Panc1 (cell line): ENCODE measurements at regions not wholly inside any gene's neighbourhood (a gene's known extent, or its start where the extent isn't known, plus 50 kb on each side); places are given as distances from the start of the nearest gene placed in this dataset.

ENCODE experiments used
- ATAC-seq: fragments of 200-7000 bp; cut with Tn5 transposase; 2 replicates; pipeline ENCODE4 v1.9.1; 2020; ENCODE audit warnings: mild to moderate bottlenecking, moderate library complexity
- BruUV-seq: library from RNA; stranded (reverse); fragments of 400-500 nt; replicated peaks from 2 replicates; lab custom pipeline; 2021; lab: Mats Ljungman, UMichigan
- CTCF ChIA-PET: fragments of 300-600 bp; sonication (Branson Sonifier 250); formaldehyde crosslinking; loops from one replicate; lab custom pipeline; 2022; ENCODE audit warnings: antibody characterized with exemption; lab: Charles Lee
- POLR2A ChIA-PET: fragments of 300-600 bp; sonication (Branson Sonifier 250); formaldehyde crosslinking; loops from one replicate; lab custom pipeline; 2022; ENCODE audit warnings: antibody characterized with exemption; lab: Charles Lee
- DNase-seq: peaks from one replicate; pipeline ENCODE4 v3.0.0-alpha.2; 2010; ENCODE audit warnings: low read depth, low spot score
- H3K27ac ChIP-seq: 2 replicates; pipeline ENCODE4 v1.5.1; 2011; ENCODE audit warnings: mild to moderate bottlenecking, low read length, inconsistent platforms
- H3K27me3 ChIP-seq: fragments of 200-500 bp; sonication (Bioruptor generic); 2 replicates; pipeline ENCODE4 v1.6.0; 2014; ENCODE audit warnings: low read length, inconsistent platforms; ENCODE audit not compliant: control insufficient read depth, insufficient read depth
- H3K36me3 ChIP-seq: fragments of 200-500 bp; sonication (Bioruptor generic); 2 replicates; pipeline ENCODE4 v1.5.1; 2014; ENCODE audit warnings: inconsistent platforms, mild to moderate bottlenecking, low read length, moderate library complexity; ENCODE audit not compliant: control insufficient read depth, insufficient read depth
- H3K4me1 ChIP-seq: 2 replicates; pipeline ENCODE4 v1.5.1; 2011; ENCODE audit warnings: inconsistent platforms, mild to moderate bottlenecking, low read length, moderate library complexity; ENCODE audit not compliant: control insufficient read depth, insufficient read depth
- H3K4me3 ChIP-seq, 2 experiments: 2 replicates each; pipeline ENCODE4 v1.5.1; 2011 to 2012; ENCODE audit warnings: low read depth in 2 of 2, low read length in 2 of 2, mild to moderate bottlenecking in 2 of 2, inconsistent platforms in 1 of 2, moderate library complexity in 1 of 2
- H3K9me3 ChIP-seq: fragments of 200-500 bp; sonication (Bioruptor generic); 2 replicates; pipeline ENCODE4 v1.5.1; 2014; ENCODE audit warnings: low read depth, mild to moderate bottlenecking, inconsistent platforms, low read length, moderate library complexity; ENCODE audit not compliant: control insufficient read depth, insufficient read depth
- POLR2AphosphoS5 ChIP-seq: IDR thresholded peaks from 2 replicates; pipeline ENCODE4 v1.6.1; 2012; ENCODE audit warnings: mild to moderate bottlenecking, low read depth, low read length, moderate library complexity
- REST ChIP-seq, 2 experiments: IDR thresholded peaks; 2 replicates each; pipeline ENCODE4 v1.6.1; 2011 to 2012; ENCODE audit warnings: low read depth in 2 of 2, control low read depth in 1 of 2, low read length in 1 of 2, mild to moderate bottlenecking in 1 of 2, moderate library complexity in 1 of 2; ENCODE audit not compliant: insufficient read depth in 1 of 2
- SIN3A ChIP-seq: IDR thresholded peaks from 2 replicates; pipeline ENCODE4 v1.6.1; 2012; ENCODE audit warnings: low read depth, mild to moderate bottlenecking, low read length, moderate library complexity, borderline replicate concordance; ENCODE audit not compliant: insufficient read depth
- TCF7L2 ChIP-seq: IDR thresholded peaks from 2 replicates; pipeline ENCODE4 v1.6.1; 2011; ENCODE audit warnings: mild to moderate bottlenecking, low read depth, low read length, inconsistent platforms
- in situ Hi-C: cut with HindIII; loops from 2 replicates; pipeline ENCODE4 v1.10.0; 2016; ENCODE audit warnings: low sequenced_read_pairs, low pct_unique_long_range_greater_than_20kb
- intact Hi-C: fragments of 100-400 bp; cut with micrococcal nuclease; formaldehyde crosslinking; loops from one replicate; pipeline ENCODE4 v1.10.0; 2022; ENCODE audit not compliant: unreplicated experiment
- TF ChIP-seq, protein P1 (sequence below): fragments of 450-650 bp; IDR thresholded peaks from 2 replicates; pipeline ENCODE4 v1.5.1; 2017; ENCODE audit warnings: mild to moderate bottlenecking

DNA sequence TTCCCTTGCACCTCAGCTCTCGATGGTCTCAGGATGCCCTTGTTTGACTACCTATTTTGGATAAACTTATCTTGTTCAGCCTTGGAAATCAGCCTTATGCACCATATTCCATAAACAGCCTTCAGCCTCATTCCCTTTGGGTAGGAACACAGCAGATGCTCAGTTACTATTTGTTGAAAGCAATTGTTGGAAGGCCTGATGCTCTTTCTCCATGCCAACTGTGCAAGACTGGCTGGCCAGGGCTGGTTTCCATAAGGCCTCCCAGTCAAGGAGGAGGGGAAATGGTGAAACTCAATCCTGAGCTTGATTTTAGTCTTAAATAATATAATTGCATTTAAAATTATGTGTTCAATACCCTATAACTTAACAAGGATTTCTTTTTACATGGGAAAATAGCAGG, 121.1 kb upstream of the DEPDC1 start:
- no TSS peak for BruUV-seq
- TF ChIP-seq TCF7L2: no peak
- TF ChIP-seq POLR2AphosphoS5: no peak
- TF ChIP-seq SIN3A: no peak
- TF ChIP-seq REST (IDR thresholded peaks at IDR 0.05; ENCODE audit: insufficient read depth in 1 of 2, low read depth in 2 of 2, low read length in 1 of 2): no peak
- TF ChIP-seq, protein P1, sequence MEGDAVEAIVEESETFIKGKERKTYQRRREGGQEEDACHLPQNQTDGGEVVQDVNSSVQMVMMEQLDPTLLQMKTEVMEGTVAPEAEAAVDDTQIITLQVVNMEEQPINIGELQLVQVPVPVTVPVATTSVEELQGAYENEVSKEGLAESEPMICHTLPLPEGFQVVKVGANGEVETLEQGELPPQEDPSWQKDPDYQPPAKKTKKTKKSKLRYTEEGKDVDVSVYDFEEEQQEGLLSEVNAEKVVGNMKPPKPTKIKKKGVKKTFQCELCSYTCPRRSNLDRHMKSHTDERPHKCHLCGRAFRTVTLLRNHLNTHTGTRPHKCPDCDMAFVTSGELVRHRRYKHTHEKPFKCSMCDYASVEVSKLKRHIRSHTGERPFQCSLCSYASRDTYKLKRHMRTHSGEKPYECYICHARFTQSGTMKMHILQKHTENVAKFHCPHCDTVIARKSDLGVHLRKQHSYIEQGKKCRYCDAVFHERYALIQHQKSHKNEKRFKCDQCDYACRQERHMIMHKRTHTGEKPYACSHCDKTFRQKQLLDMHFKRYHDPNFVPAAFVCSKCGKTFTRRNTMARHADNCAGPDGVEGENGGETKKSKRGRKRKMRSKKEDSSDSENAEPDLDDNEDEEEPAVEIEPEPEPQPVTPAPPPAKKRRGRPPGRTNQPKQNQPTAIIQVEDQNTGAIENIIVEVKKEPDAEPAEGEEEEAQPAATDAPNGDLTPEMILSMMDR: no peak
- Histone ChIP-seq H3K4me1 (no peaks in the 10 kb centered on the region), H3K27me3 (no peaks in the 10 kb centered on the region), H3K4me3 (no peak overlapping the region), H3K36me3 (no peaks in the 10 kb centered on the region), H3K27ac (no peak overlapping the region), H3K9me3 (no peaks in the 10 kb centered on the region)
- in situ Hi-C loops: no loop called here
- ChIA-PET POLR2A (no interaction called here), CTCF (no interaction called here)
- ATAC-seq (no peak), DNase-seq (no peak)
- intact Hi-C loops: no loop called here

GRCh38 chr1:68620571-68620970, 123.7 kb upstream of the DEPDC1 start:
- in situ Hi-C loops: no loop called here
- Histone ChIP-seq H3K4me1 (no peaks in the 10 kb centered on the region), H3K27me3 (no peaks in the 10 kb centered on the region), H3K27ac (no peak overlapping the region), H3K4me3 (no peak overlapping the region), H3K9me3 (no peaks in the 10 kb centered on the region), H3K36me3 (no peaks in the 10 kb centered on the region)
- CTCF ChIA-PET: no interaction called here
- no TSS peak for BruUV-seq
- intact Hi-C loops: no loop called here
- no peak for DNase-seq
- ATAC-seq: no peak
- TF ChIP-seq, protein P1: no peak
- TF ChIP-seq POLR2AphosphoS5 (no peak), SIN3A (no peak), TCF7L2 (no peak), REST (IDR thresholded peaks at IDR 0.05; ENCODE audit: insufficient read depth in 1 of 2, low read depth in 2 of 2, low read length in 1 of 2) (no peak)
- POLR2A ChIA-PET: no interaction called here
